Pancreas (tissue), 10 donors: ENCODE measurements at regions not wholly inside any gene's neighbourhood (a gene's known extent, or its start where the extent isn't known, plus 50 kb on each side); places are given as distances from the start of the nearest gene placed in this dataset.

Source experiments
- ATAC-seq, 4 donors: fragments of 200-7000 bp; cut with Tn5 transposase; one replicate each; pipeline versions ENCODE4 v1.8.0 to v1.9.1; 2020; ENCODE audit warnings: mild to moderate bottlenecking in 4 of 4, moderate library complexity in 4 of 4
- DNase-seq, 6 donors: peaks; one replicate each; pipeline ENCODE4 v3.0.0-alpha.2; 2020
- FAIRE-seq: peaks from 2 replicates; lab custom pipeline; 2012; peaks lifted over from hg19 to GRCh38; lab: Jason Lieb, UNC
- H3K27ac ChIP-seq, 4 donors: fragments of 200-600 bp; sonication (generic); 1 replicate in 3 of 4; 2 replicates in 1 of 4; pipeline versions ENCODE4 v1.5.0 to v1.8.0; 2020
- H3K27me3 ChIP-seq, 4 donors: fragments of 200-600 bp; one replicate each; pipeline ENCODE4 v1.8.0; 2021
- H3K36me3 ChIP-seq, 3 donors: fragments of 200-600 bp; sonication (generic) in 1 of 3; one replicate each; pipeline versions ENCODE4 v1.5.0 to v1.8.0; 2020 to 2021
- H3K4me1 ChIP-seq, 3 donors: fragments of 200-600 bp; one replicate each; pipeline ENCODE4 v1.8.0; 2021
- H3K4me3 ChIP-seq, 4 donors: fragments of 200-600 bp; sonication (generic) in 2 of 4; one replicate each; pipeline versions ENCODE4 v1.5.0 to v1.8.0; 2020 to 2021
- H3K9me3 ChIP-seq, 4 donors: fragments of 200-600 bp; one replicate each; pipeline ENCODE4 v1.8.0; 2021
- WGBS, 2 donors: extraction: QIAGEN DNeasy Blood & Tissue Kit; methylation state at CpG; one replicate each; pipeline ENCODE4 v1.1.7; 2013; 5-methylcytosine and 5-hydroxymethylcytosine counted together
- intact Hi-C, 3 donors: fragments of 100-400 bp; cut with DNase I; formaldehyde crosslinking; loops; one replicate each; pipeline versions ENCODE4 v1.11.1 to v1.14.2; 2022
- TF ChIP-seq, protein P1 (sequence below), 4 donors: fragments of 200-600 bp; sonication (generic) in 3 of 4; IDR thresholded peaks; one replicate each; pipeline versions ENCODE4 v1.5.0 to v1.8.0; 2021; ENCODE audit warnings: antibody characterized with exemption in 4 of 4
- donor health status: healthy with polysubstance abuse.
- donor health status: DM: no; HTN: no; CAD: no; lungs with moderate emphysema.
- donor health status: DM: no; HTN: no; CAD: no.
- donor health status: control.
- donor health status: control.
- donor health status: Bipolar disorder and iron deficiency.
- donor health status: DM: yes; HTN: yes; CAD: no.
- donor health status: DM: no; HTN: no; CAD: no.
- donor health status: DM: no; HTN: no; CAD: no.
- donor health status: DM: yes; HTN: yes; CAD: no.

DNA sequence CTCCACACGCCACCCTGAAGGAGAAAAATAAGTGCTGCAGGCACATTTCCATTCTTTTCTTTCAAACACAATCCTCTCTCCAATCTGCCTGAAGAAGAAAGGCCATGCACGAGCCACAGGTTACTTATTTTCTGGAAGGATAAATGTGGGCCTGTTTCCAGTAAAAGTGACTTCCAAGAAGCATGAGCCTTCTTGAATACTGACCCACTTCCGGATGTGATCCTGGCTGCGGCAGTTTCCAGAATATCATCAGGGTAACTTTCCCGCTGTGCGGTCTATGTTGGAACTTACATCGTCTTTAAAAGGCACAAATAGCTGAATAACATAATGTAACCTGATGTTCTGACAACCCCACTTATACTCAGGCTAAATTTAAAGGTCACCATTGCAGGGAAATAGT, 66.3 kb upstream of the TAPT1 start:
- peaks cover 0 to 7% (median 0%) of the 10 kb centered on the region in 3 donors for H3K4me1 ChIP-seq
- no peak for FAIRE-seq
- WGBS, 2 donors = 82 to 88% methylated on average over 7 of the region's 7 CpGs
- ATAC-seq = no peak
- no peak overlapping the region for H3K4me3 ChIP-seq
- TF ChIP-seq, protein P1, sequence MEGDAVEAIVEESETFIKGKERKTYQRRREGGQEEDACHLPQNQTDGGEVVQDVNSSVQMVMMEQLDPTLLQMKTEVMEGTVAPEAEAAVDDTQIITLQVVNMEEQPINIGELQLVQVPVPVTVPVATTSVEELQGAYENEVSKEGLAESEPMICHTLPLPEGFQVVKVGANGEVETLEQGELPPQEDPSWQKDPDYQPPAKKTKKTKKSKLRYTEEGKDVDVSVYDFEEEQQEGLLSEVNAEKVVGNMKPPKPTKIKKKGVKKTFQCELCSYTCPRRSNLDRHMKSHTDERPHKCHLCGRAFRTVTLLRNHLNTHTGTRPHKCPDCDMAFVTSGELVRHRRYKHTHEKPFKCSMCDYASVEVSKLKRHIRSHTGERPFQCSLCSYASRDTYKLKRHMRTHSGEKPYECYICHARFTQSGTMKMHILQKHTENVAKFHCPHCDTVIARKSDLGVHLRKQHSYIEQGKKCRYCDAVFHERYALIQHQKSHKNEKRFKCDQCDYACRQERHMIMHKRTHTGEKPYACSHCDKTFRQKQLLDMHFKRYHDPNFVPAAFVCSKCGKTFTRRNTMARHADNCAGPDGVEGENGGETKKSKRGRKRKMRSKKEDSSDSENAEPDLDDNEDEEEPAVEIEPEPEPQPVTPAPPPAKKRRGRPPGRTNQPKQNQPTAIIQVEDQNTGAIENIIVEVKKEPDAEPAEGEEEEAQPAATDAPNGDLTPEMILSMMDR (IDR thresholded peaks at IDR 0.05) = no peak
- H3K27me3 ChIP-seq = no peaks in the 10 kb centered on the region
- H3K27ac ChIP-seq = no peak overlapping the region
- no peaks in the 10 kb centered on the region for H3K36me3 ChIP-seq
- intact Hi-C loops = loop anchor here in 1 of 3 donors (5.0 kb wide), 1 partner anchor 145 kb away; no protein-coding TSS in a partner anchor
- no peaks in the 10 kb centered on the region for H3K9me3 ChIP-seq
- DNase-seq = no peak

DNA sequence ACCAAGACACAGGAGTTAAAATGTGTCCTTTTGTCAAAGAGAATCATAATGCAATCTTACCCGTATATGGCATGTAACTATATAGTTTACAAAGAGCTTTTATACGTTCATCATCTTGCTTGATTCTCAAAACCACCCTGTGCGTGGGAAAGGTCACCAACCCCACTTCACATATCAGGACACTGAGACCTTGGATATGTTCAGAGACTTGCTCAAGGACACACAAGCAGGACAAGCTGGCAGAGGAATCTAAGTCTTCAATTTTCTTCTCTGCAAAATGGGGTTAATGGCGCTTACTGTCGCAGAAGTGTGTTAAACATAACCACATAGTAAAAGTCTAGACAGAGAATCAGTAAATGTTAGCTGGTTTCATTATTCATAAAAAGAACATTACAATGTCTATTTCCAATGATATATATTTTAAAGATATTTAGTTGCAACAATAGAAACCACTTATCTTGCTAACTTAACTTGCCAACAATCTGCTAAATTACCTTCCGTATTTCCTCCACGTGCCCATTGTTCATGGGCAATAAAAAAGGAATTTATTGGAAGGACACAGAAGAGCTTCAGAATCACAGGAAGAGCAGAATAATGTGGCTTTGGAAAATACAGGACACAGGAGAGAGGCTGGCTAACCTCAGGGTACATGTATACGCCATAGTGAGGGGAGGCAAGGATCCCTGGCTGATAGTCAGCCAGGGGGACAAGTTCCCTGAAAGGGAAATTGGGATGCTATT, 64.6 kb upstream of the TAPT1 start:
- DNase-seq (no peak), ATAC-seq (no peak), FAIRE-seq (no peak)
- TF ChIP-seq, protein P1 (IDR thresholded peaks at IDR 0.05) = no peak
- Histone ChIP-seq H3K27ac (no peak overlapping the region), H3K36me3 (no peaks in the 10 kb centered on the region), H3K4me3 (no peak overlapping the region), H3K9me3 (no peaks in the 10 kb centered on the region), H3K4me1 (peaks cover 0 to 7% (median 0%) of the 10 kb centered on the region in 3 donors), H3K27me3 (peaks cover 0 to 8% (median 0%) of the 10 kb centered on the region in 4 donors)
- intact Hi-C loops = loop anchor here in 1 of 3 donors (5.0 kb wide), 1 partner anchor 146 kb away; no protein-coding TSS in a partner anchor
- WGBS, 2 donors = 39 to 56% methylated on average over 8 of the region's 8 CpGs

DNA sequence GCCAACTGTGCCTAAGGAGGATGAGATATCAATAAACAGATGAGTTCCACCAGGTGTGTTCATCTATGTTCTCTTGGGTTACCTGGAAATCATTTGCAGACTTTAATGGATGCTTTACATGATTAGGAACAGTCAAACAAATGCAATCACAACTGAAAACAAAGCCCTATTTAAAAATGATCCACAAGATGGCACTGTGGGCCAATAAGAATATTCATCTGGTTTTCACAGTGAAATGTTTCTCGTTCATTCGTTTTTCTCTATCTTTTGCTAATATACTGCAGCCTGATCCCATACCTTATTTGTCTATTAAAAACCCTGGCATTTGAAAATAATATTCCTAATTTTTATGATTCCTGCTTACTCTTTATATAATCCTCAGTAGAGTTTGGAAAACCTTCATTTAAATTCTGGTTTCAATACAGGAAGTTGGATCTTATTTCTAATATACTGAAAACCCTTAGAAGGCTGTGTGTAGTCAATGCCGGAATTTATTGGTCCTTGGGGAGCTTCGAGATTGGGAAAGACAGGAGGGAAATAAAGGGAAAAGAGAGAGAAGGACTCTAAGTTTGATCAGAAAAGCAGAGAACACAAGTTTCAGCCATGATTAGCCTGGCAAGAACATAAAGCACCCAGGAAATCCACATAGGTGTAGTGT, 63.8 kb upstream of the TAPT1 start:
- Histone ChIP-seq H3K27me3 (peaks cover 0 to 9% (median 0%) of the 10 kb centered on the region in 4 donors), H3K36me3 (no peaks in the 10 kb centered on the region), H3K4me1 (peaks cover 0 to 7% (median 0%) of the 10 kb centered on the region in 3 donors), H3K9me3 (no peaks in the 10 kb centered on the region), H3K27ac (no peak overlapping the region), H3K4me3 (no peak overlapping the region)
- 1% methylated on average over 4 of the region's 4 CpGs for WGBS, 2 donors
- TF ChIP-seq, protein P1 (IDR thresholded peaks at IDR 0.05) = peak in 3 of 4 donors; percentile 52 to 57 (median 56)
- intact Hi-C loops = loop anchor here in 2 of 3 donors (5.0 to 10.0 kb wide), 2 partner anchors 147 to 155 kb away; no protein-coding TSS in a partner anchor
- FAIRE-seq (peak; percentile 73), DNase-seq (no peak), ATAC-seq (peak in 3 of 4 donors; percentile 65 to 77 (median 70))

DNA sequence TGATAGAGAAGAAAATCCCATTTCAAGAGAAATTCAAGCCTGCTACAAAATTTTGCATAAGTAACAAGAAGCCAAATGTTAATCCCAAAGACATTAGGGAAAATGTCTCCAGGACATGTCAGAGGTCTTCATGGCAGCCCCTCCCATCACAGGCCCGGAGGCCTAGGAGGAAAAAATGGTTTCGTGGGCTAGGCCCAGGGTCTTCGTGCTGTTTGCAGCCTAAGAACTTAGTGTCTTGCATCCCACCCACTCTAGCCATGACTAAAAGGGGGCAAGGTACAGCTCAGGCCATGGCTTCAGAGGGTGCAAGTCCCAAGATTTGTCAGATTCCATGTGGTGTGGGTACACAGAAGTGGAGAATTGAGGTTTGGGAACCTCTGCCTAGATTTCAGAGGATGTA, 57.8 kb upstream of the TAPT1 start:
- Histone ChIP-seq H3K4me1 (no peaks in the 10 kb centered on the region), H3K36me3 (no peaks in the 10 kb centered on the region), H3K9me3 (no peaks in the 10 kb centered on the region), H3K27me3 (peaks cover 0 to 9% (median 0%) of the 10 kb centered on the region in 4 donors), H3K27ac (no peak overlapping the region), H3K4me3 (no peak overlapping the region)
- ATAC-seq (no peak), FAIRE-seq (no peak), DNase-seq (no peak)
- intact Hi-C loops = loop anchor here in 1 of 3 donors (10.0 kb wide), 1 partner anchor 161 kb away; no protein-coding TSS in a partner anchor
- 79 to 81% methylated on average over 3 of the region's 3 CpGs for WGBS, 2 donors
- TF ChIP-seq, protein P1 (IDR thresholded peaks at IDR 0.05) = no peak
